Endothelial cell of umbilical vein (primary cell): ENCODE measurements at regions not wholly inside any gene's neighbourhood (a gene's known extent, or its start where the extent isn't known, plus 50 kb on each side); places are given as distances from the start of the nearest gene placed in this dataset.

Source experiments
- BruUV-seq: library from RNA; stranded (reverse); fragments of 400-500 nt; replicated peaks from 2 replicates; lab custom pipeline; 2021; lab: Mats Ljungman, UMichigan
- CTCF ChIA-PET: fragments of 300-600, 350-600 bp; sonication (Branson Sonifier 250); formaldehyde crosslinking; loops from one replicate; lab custom pipeline; 2021; ENCODE audit warnings: antibody characterized with exemption, inconsistent platforms; lab: Charles Lee
- POLR2A ChIA-PET: fragments of 300-600, 350-600 bp; sonication (Branson Sonifier 250); formaldehyde crosslinking; loops from one replicate; lab custom pipeline; 2021; ENCODE audit warnings: antibody characterized with exemption, inconsistent platforms; lab: Charles Lee
- DNase-seq: peaks from one replicate; pipeline ENCODE4 v3.0.0-alpha.2; 2011; ENCODE audit warnings: low read depth, low spot score
- FAIRE-seq: peaks from 2 replicates; lab custom pipeline; 2011; peaks lifted over from hg19 to GRCh38; lab: Jason Lieb, UNC
- H2AFZ ChIP-seq: 2 replicates; pipeline ENCODE4 v1.6.0; 2012; ENCODE audit warnings: low read depth, low read length, control low read depth, inconsistent platforms
- H3K27ac ChIP-seq: 2 replicates; pipeline ENCODE4 v1.5.1; 2011; ENCODE audit warnings: low read depth, mild to moderate bottlenecking, control low read depth, low read length, moderate library complexity; ENCODE audit not compliant: insufficient read depth
- H3K27me3 ChIP-seq, 2 experiments: 2 replicates each; pipeline versions ENCODE4 v1.6.0 to v1.6.1; 2011; ENCODE audit warnings: low read length in 2 of 2, mixed read lengths in 1 of 2; ENCODE audit not compliant: control insufficient read depth in 2 of 2, insufficient read depth in 2 of 2
- H3K36me3 ChIP-seq, 2 experiments: 2 replicates in 1 of 2; 3 replicates in 1 of 2; pipeline ENCODE4 v1.5.1; 2011; ENCODE audit warnings: low read length in 2 of 2, mild to moderate bottlenecking in 1 of 2, moderate library complexity in 1 of 2; ENCODE audit not compliant: control insufficient read depth in 2 of 2, insufficient read depth in 2 of 2; ENCODE audit errors: extremely low read depth in 1 of 2
- H3K4me1 ChIP-seq: 3 replicates; pipeline ENCODE4 v1.5.1; 2011; ENCODE audit warnings: mild to moderate bottlenecking, low read length; ENCODE audit not compliant: control insufficient read depth, insufficient read depth; ENCODE audit errors: extremely low read depth
- H3K4me2 ChIP-seq: 2 replicates; pipeline ENCODE4 v1.6.1; 2011; ENCODE audit warnings: low read length, control low read depth, mixed read lengths; ENCODE audit not compliant: insufficient read depth
- H3K4me3 ChIP-seq, 3 experiments: fragments of 200-600 bp in 1 of 3; sonication (generic), shearing (Covaris generic) in 1 of 3; replicated peaks in 1 of 3; 2 replicates each; pipeline ENCODE4 v1.5.1; 2011 to 2016; ENCODE audit warnings: control low read depth in 3 of 3, low read length in 3 of 3, mild to moderate bottlenecking in 2 of 3, inconsistent platforms in 1 of 3, low read depth in 1 of 3, moderate library complexity in 1 of 3; ENCODE audit not compliant: insufficient read depth in 1 of 3
- H3K79me2 ChIP-seq: 2 replicates; pipeline ENCODE4 v1.6.0; 2012; ENCODE audit warnings: low read length, inconsistent platforms; ENCODE audit not compliant: control insufficient read depth, insufficient read depth
- H3K9ac ChIP-seq: replicated peaks from 2 replicates; pipeline ENCODE3; 2011; ENCODE audit warnings: low read length, control low read depth; ENCODE audit not compliant: insufficient read depth; ENCODE audit errors: extremely low read depth
- H3K9me1 ChIP-seq: replicated peaks from 3 replicates; pipeline ENCODE4 v1.6.0; 2011; ENCODE audit warnings: mild to moderate bottlenecking, low read length; ENCODE audit not compliant: control insufficient read depth, insufficient read depth; ENCODE audit errors: extremely low read depth
- H3K9me3 ChIP-seq: replicated peaks from 2 replicates; pipeline ENCODE4 v1.5.1; 2012; ENCODE audit warnings: low read length, inconsistent platforms; ENCODE audit not compliant: control insufficient read depth, insufficient read depth
- H4K20me1 ChIP-seq: replicated peaks from 2 replicates; pipeline ENCODE3; 2011; ENCODE audit warnings: mild to moderate bottlenecking, low read length; ENCODE audit not compliant: control insufficient read depth, insufficient read depth; ENCODE audit errors: extremely low read depth
- CTCF ChIP-seq, 2 donors: IDR thresholded peaks; 1 replicate in 1 of 2; 2 replicates in 1 of 2; pipeline ENCODE4 v1.5.1; 2011; ENCODE audit warnings: low read length in 2 of 2, mild to moderate bottlenecking in 2 of 2, moderate library complexity in 2 of 2, control low read depth in 1 of 2, inconsistent platforms in 1 of 2, low read depth in 1 of 2; ENCODE audit not compliant: insufficient read depth in 1 of 2; ENCODE audit errors: extremely low read depth in 1 of 2
- EZH2 ChIP-seq: IDR thresholded peaks from 2 replicates; pipeline ENCODE4 v1.6.1; 2012; ENCODE audit warnings: borderline replicate concordance, low read depth, mild to moderate bottlenecking, moderate library complexity, low read length, inconsistent platforms; ENCODE audit not compliant: severe bottlenecking
- FOS ChIP-seq: IDR thresholded peaks from 2 replicates; pipeline ENCODE4 v1.6.1; 2011; ENCODE audit warnings: mild to moderate bottlenecking, low read length, moderate library complexity, borderline replicate concordance; ENCODE audit not compliant: insufficient read depth
- GATA2 ChIP-seq: IDR thresholded peaks from 2 replicates; pipeline ENCODE4 v1.7.0; 2011; ENCODE audit warnings: low read depth, mild to moderate bottlenecking, moderate library complexity, mixed read lengths, low read length; ENCODE audit not compliant: insufficient read length, insufficient read depth
- JUN ChIP-seq: IDR thresholded peaks from 2 replicates; pipeline ENCODE4 v1.6.1; 2011; ENCODE audit warnings: borderline replicate concordance, low read depth; ENCODE audit not compliant: insufficient read length, insufficient read depth
- MAX ChIP-seq: IDR thresholded peaks from 2 replicates; pipeline ENCODE4 v1.6.1; 2011; ENCODE audit not compliant: insufficient read depth, insufficient read length
- MYC ChIP-seq: IDR thresholded peaks from one replicate; pipeline ENCODE4 v1.6.1; 2011; ENCODE audit warnings: mild to moderate bottlenecking, low read depth, low read length
- POLR2A ChIP-seq: IDR thresholded peaks from 2 replicates; pipeline ENCODE4 v1.6.1; 2012; ENCODE audit warnings: low read depth, mild to moderate bottlenecking, control low read depth, low read length
- POLR2AphosphoS5 ChIP-seq: IDR thresholded peaks from 2 replicates; pipeline ENCODE4 v1.6.1; 2012; ENCODE audit warnings: low read depth, mild to moderate bottlenecking, control low read depth, low read length, moderate library complexity; ENCODE audit not compliant: insufficient read depth
- dilution Hi-C: fragments of 300-500 bp; cut with MboI; formaldehyde crosslinking; loops from one replicate; pipeline ENCODE4 v1.15.0; 2019; ENCODE audit warnings: low sequenced_read_pairs; ENCODE audit not compliant: extremely low pct_ligation_motif_present
- intact Hi-C: fragments of 100-400 bp; cut with micrococcal nuclease; formaldehyde crosslinking; loops from one replicate; pipeline ENCODE4 v1.10.0; 2022

DNA sequence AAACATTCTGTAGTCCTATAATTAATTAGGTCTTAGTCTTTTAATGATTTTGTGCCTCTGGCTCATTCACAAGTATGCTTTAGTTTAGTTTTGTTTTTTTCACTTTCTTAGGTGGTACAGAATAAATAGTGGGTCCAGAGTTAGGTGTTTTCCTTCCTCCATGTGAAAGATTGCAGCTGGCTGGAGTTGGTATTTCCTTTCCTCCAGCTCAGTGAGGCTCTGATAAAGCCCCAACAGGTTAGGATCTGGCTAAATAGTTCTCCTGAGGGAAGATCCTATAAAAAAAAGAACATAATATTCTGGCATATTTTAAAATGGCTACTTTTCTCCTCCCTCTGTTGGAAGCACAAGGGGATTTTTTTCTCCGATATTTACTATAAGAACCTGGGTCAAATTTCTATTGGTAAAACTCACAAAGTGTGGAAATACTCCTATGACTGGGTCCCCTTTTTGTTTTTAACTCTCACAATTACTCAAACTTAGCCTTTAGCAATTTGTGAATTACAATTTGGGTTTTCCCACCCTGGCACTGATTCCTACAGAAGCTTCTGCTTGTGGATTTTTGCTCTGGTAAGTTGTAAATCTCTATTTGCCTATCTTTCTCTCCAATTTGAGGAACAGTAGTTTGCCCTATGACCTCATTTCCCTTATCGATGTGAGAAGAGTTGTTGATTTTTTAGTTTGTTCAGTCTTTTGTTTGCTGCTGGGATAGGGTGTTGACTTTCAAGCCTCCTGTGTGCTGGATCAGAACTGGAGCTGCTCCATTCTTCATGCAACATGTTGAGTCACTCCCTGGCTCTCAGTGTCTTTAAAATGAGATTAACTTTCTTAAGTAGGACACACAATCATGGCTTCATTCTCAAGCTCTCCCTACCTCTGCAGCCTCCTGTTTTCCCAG is 500.9 kb downstream of the RNF144A start:
- Histone ChIP-seq H2AFZ (no peak overlapping the region), H3K4me2 (no peak overlapping the region), H3K9ac (no peak overlapping the region), H3K9me3 (no peaks in the 10 kb centered on the region), H3K36me3 (no peaks in the 10 kb centered on the region), H3K79me2 (no peaks in the 10 kb centered on the region), H3K27me3 (no peaks in the 10 kb centered on the region), H3K4me1 (no peaks in the 10 kb centered on the region), H3K27ac (no peak overlapping the region), H4K20me1 (no peaks in the 10 kb centered on the region), H3K9me1 (no peaks in the 10 kb centered on the region), H3K4me3 (no peak overlapping the region)
- no TSS peak for BruUV-seq
- intact Hi-C loops (no loop called here), dilution Hi-C loops (no loop called here)
- ChIA-PET POLR2A (no interaction called here), CTCF (interaction anchor here (0.9 to 1.3 kb wide), 2 partner anchors 9 kb away, joined by 3 to 5 read pairs; no protein-coding TSS in a partner anchor)
- DNase-seq (no peak), FAIRE-seq (no peak)
- TF ChIP-seq GATA2 (no peak), EZH2 (no peak), POLR2A (no peak), CTCF (IDR thresholded peaks at IDR 0.05; ENCODE audit: extremely low read depth in 1 of 2, insufficient read depth in 1 of 2, low read depth in 1 of 2, low read length in 2 of 2) (no peak), FOS (no peak), POLR2AphosphoS5 (no peak), MAX (no peak), JUN (no peak), MYC (no peak)
